ENCODE measurements at regions not wholly inside any gene's neighbourhood (a gene's known extent, or its start where the extent isn't known, plus 50 kb on each side); places are given as distances from the start of the nearest gene placed in this dataset.

- no peak for DNase-seq
- TF ChIP-seq CTCF (IDR thresholded peaks at IDR 0.05; ENCODE audit: low read depth, low read length, missing control alignments), result no peak
- Histone ChIP-seq H3K36me3 (replicated peaks) (no peaks in the 10 kb centered on the region), H3K27me3 (replicated peaks) (no peaks in the 10 kb centered on the region), H3K4me3 (ENCODE audit: low read depth, low read length) (no peak overlapping the region), H3K27ac (no peak overlapping the region)
- in situ Hi-C loops (cut with HindIII; ENCODE audit: low pct_ligation_motif_present, low sequenced_read_pairs), result no loop called here
Observed at GRCh38 chr2:145413261-145414030, 893.5 kb upstream of the ZEB2 start.

GRCh38 chr2:145412155-145412554 lies 892.2 kb upstream of the ZEB2 start:
- in situ Hi-C loops (cut with HindIII; ENCODE audit: low pct_ligation_motif_present, low sequenced_read_pairs), result no loop called here
- DNase-seq, result no peak
- H3K27ac ChIP-seq, result no peak overlapping the region
- H3K27me3 ChIP-seq (replicated peaks), result no peaks in the 10 kb centered on the region
- H3K36me3 ChIP-seq (replicated peaks), result no peaks in the 10 kb centered on the region
- no peak for TF ChIP-seq CTCF (IDR thresholded peaks at IDR 0.05; ENCODE audit: low read depth, low read length, missing control alignments)
- no peak overlapping the region for H3K4me3 ChIP-seq (ENCODE audit: low read depth, low read length)

GRCh38 chr2:145411493-145411892 lies 891.6 kb upstream of the ZEB2 start:
- no peaks in the 10 kb centered on the region for H3K36me3 ChIP-seq (replicated peaks)
- H3K27ac ChIP-seq, result no peak overlapping the region
- no peak for TF ChIP-seq CTCF (IDR thresholded peaks at IDR 0.05; ENCODE audit: low read depth, low read length, missing control alignments)
- in situ Hi-C loops (cut with HindIII; ENCODE audit: low pct_ligation_motif_present, low sequenced_read_pairs), result no loop called here
- no peaks in the 10 kb centered on the region for H3K27me3 ChIP-seq (replicated peaks)
- no peak for DNase-seq
- no peak overlapping the region for H3K4me3 ChIP-seq (ENCODE audit: low read depth, low read length)

- Histone ChIP-seq H3K36me3 (replicated peaks) (no peaks in the 10 kb centered on the region), H3K27me3 (replicated peaks) (no peaks in the 10 kb centered on the region), H3K4me3 (ENCODE audit: low read depth, low read length) (no peak overlapping the region), H3K27ac (no peak overlapping the region)
- in situ Hi-C loops (cut with HindIII; ENCODE audit: low pct_ligation_motif_present, low sequenced_read_pairs), result no loop called here
- no peak for DNase-seq
- no peak for TF ChIP-seq CTCF (IDR thresholded peaks at IDR 0.05; ENCODE audit: low read depth, low read length, missing control alignments)
Observed at GRCh38 chr2:145410086-145410485, 890.2 kb upstream of the ZEB2 start.

GRCh38 chr2:145408980-145409379 lies 889.1 kb upstream of the ZEB2 start:
- DNase-seq, result no peak
- Histone ChIP-seq H3K27ac (no peak overlapping the region), H3K4me3 (ENCODE audit: low read depth, low read length) (no peak overlapping the region), H3K36me3 (replicated peaks) (no peaks in the 10 kb centered on the region), H3K27me3 (replicated peaks) (no peaks in the 10 kb centered on the region)
- no peak for TF ChIP-seq CTCF (IDR thresholded peaks at IDR 0.05; ENCODE audit: low read depth, low read length, missing control alignments)
- in situ Hi-C loops (cut with HindIII; ENCODE audit: low pct_ligation_motif_present, low sequenced_read_pairs), result no loop called here

GRCh38 chr2:145404690-145405089 lies 884.8 kb upstream of the ZEB2 start:
- H3K36me3 ChIP-seq (replicated peaks), result no peaks in the 10 kb centered on the region
- H3K4me3 ChIP-seq (ENCODE audit: low read depth, low read length), result no peak overlapping the region
- TF ChIP-seq CTCF (IDR thresholded peaks at IDR 0.05; ENCODE audit: low read depth, low read length, missing control alignments), result no peak
- no peak for DNase-seq
- no peak overlapping the region for H3K27ac ChIP-seq
- in situ Hi-C loops (cut with HindIII; ENCODE audit: low pct_ligation_motif_present, low sequenced_read_pairs), result no loop called here
- no peaks in the 10 kb centered on the region for H3K27me3 ChIP-seq (replicated peaks)
